A549 (cell line): ENCODE measurements at regions not wholly inside any gene's neighbourhood (a gene's known extent, or its start where the extent isn't known, plus 50 kb on each side); places are given as distances from the start of the nearest gene placed in this dataset.

ENCODE experiments used
- ATAC-seq, 2 experiments: fragments of 200-7000 bp in 1 of 2; fragments of >200 bp in 1 of 2; cut with Nextera tagmentation in 1 of 2; cut with Tn5 transposase in 1 of 2; 3 replicates each; pipeline versions ENCODE4 v1.8.0 to v1.9.1; 2018 to 2020; ENCODE audit warnings: mild to moderate bottlenecking in 1 of 2, moderate library complexity in 1 of 2
- CTCF ChIA-PET: fragments of 300-600 bp; sonication (Branson Sonifier 250); formaldehyde crosslinking; extraction: SDS; loops from one replicate; lab custom pipeline; 2021; ENCODE audit warnings: antibody characterized with exemption, inconsistent platforms; lab: Yijun Ruan, JAX
- POLR2A ChIA-PET: fragments of 350-600 bp; formaldehyde crosslinking; extraction: SDS; loops from one replicate; lab custom pipeline; 2021; ENCODE audit warnings: antibody characterized with exemption, inconsistent platforms; lab: Yijun Ruan, JAX
- DNase-seq, 2 experiments: peaks; one replicate each; pipeline versions ENCODE4 v3.0.0 to v3.0.0-alpha.2; 2011 to 2016; ENCODE audit warnings: low read depth in 1 of 2, low spot score in 1 of 2
- FAIRE-seq: peaks from 2 replicates; lab custom pipeline; 2011; peaks lifted over from hg19 to GRCh38; lab: Jason Lieb, UNC
- H3K27ac ChIP-seq, 2 experiments: fragments of >200 bp; sonication (Bioruptor Twin); formaldehyde crosslinking; 3 replicates each; pipeline ENCODE4 v1.5.1; 2016 to 2017
- H3K4me1 ChIP-seq: fragments of >200 bp; sonication (Bioruptor Twin); formaldehyde crosslinking; 3 replicates; pipeline ENCODE4 v1.6.1; 2016
- H3K4me2 ChIP-seq: fragments of >200 bp; sonication (Bioruptor Twin); formaldehyde crosslinking; 3 replicates; pipeline ENCODE4 v1.6.1; 2016
- H3K4me3 ChIP-seq: fragments of >200 bp; sonication (Bioruptor Twin); formaldehyde crosslinking; 3 replicates; pipeline ENCODE4 v1.5.1; 2016
- H3K9me3 ChIP-seq: fragments of >200 bp; sonication (Bioruptor Twin); formaldehyde crosslinking; 3 replicates; pipeline ENCODE4 v1.6.1; 2016
- CEBPB ChIP-seq, 2 experiments: fragments of >200 bp in 1 of 2; sonication (Bioruptor Twin) in 1 of 2; formaldehyde crosslinking in 1 of 2; IDR thresholded peaks; 2 replicates each; pipeline ENCODE4 v1.6.1; 2012 to 2016
- CTCF ChIP-seq: fragments of >200 bp; sonication (Bioruptor Twin); formaldehyde crosslinking; IDR thresholded peaks from 3 replicates; pipeline ENCODE4 v1.5.1; 2016
- EHF ChIP-seq: fragments of 250-450 bp; sonication (Bioruptor Pico); IDR thresholded peaks from 2 replicates; pipeline ENCODE4 v1.5.0; 2020; ENCODE audit warnings: mild to moderate bottlenecking
- EHMT2 ChIP-seq: fragments of 200-600 bp; sonication (generic); IDR thresholded peaks from 2 replicates; pipeline ENCODE4 v1.6.1; 2016; ENCODE audit warnings: antibody characterized with exemption, low read depth, mild to moderate bottlenecking, moderate library complexity
- ESRRA ChIP-seq: fragments of 150-350 bp; IDR thresholded peaks from 2 replicates; pipeline ENCODE4 v1.6.1; 2014; ENCODE audit warnings: mild to moderate bottlenecking, low read length, borderline replicate concordance
- HES2 ChIP-seq: fragments of >200 bp; sonication (Bioruptor Twin); formaldehyde crosslinking; IDR thresholded peaks from 2 replicates; pipeline ENCODE4 v1.6.1; 2016
- HEYL ChIP-seq: fragments of 250-450 bp; sonication (Bioruptor Pico); IDR thresholded peaks from 2 replicates; pipeline ENCODE4 v1.8.0; 2021; ENCODE audit warnings: mild to moderate bottlenecking, moderate library complexity
- HOXB13 ChIP-seq: fragments of 250-450 bp; sonication (Bioruptor Pico); IDR thresholded peaks from 2 replicates; pipeline ENCODE4 v1.5.0; 2020; ENCODE audit warnings: low read depth, mild to moderate bottlenecking, moderate library complexity
- JUN ChIP-seq, 2 experiments: fragments of >200 bp; sonication (Bioruptor Twin); formaldehyde crosslinking; IDR thresholded peaks; 2 replicates in 1 of 2; 3 replicates in 1 of 2; pipeline ENCODE4 v1.6.1; 2016 to 2017
- KDM1A ChIP-seq: fragments of 200-600 bp; sonication (generic); IDR thresholded peaks from 2 replicates; pipeline ENCODE4 v1.6.1; 2016; ENCODE audit warnings: low read depth, mild to moderate bottlenecking
- KDM5A ChIP-seq: fragments of 200-600 bp; sonication (generic); IDR thresholded peaks from 2 replicates; pipeline ENCODE4 v1.6.1; 2016; ENCODE audit warnings: antibody characterized with exemption, mild to moderate bottlenecking
- NPAS2 ChIP-seq: fragments of 250-450 bp; sonication (Bioruptor Pico); IDR thresholded peaks from 2 replicates; pipeline ENCODE4 v1.8.0; 2022; ENCODE audit warnings: mild to moderate bottlenecking, moderate library complexity, borderline replicate concordance
- PBX3 ChIP-seq: IDR thresholded peaks from 2 replicates; pipeline ENCODE4 v1.6.1; 2012
- POLR2A ChIP-seq: IDR thresholded peaks from 2 replicates; pipeline ENCODE4 v1.6.1; 2012; ENCODE audit warnings: mild to moderate bottlenecking, low read length
- REST ChIP-seq: fragments of 200-600 bp; sonication (generic); IDR thresholded peaks from 2 replicates; pipeline ENCODE4 v1.6.1; 2016; ENCODE audit warnings: antibody characterized with exemption, mild to moderate bottlenecking, moderate library complexity
- SMC3 ChIP-seq: fragments of >200 bp; sonication (Bioruptor Twin); formaldehyde crosslinking; IDR thresholded peaks from 3 replicates; pipeline ENCODE4 v1.6.1; 2018; ENCODE audit warnings: inconsistent platforms
- SREBF2 ChIP-seq: fragments of 450-650 bp; IDR thresholded peaks from 2 replicates; pipeline ENCODE4 v1.6.1; 2014; ENCODE audit warnings: mild to moderate bottlenecking, moderate library complexity
- TFCP2L1 ChIP-seq: fragments of 250-450 bp; sonication (Bioruptor Pico); IDR thresholded peaks from 2 replicates; pipeline ENCODE4 v1.5.0; 2021; ENCODE audit warnings: mild to moderate bottlenecking
- TP53 ChIP-seq: fragments of 250-450 bp; sonication (Bioruptor Pico); IDR thresholded peaks from 2 replicates; pipeline ENCODE4 v1.5.0; 2021; ENCODE audit warnings: mild to moderate bottlenecking, moderate library complexity
- ZC3H11A ChIP-seq: fragments of 450-650 bp; IDR thresholded peaks from 2 replicates; pipeline ENCODE4 v1.6.1; 2014; ENCODE audit warnings: antibody characterized with exemption, mild to moderate bottlenecking
- ZFP36 ChIP-seq: fragments of 450-650 bp; IDR thresholded peaks from 2 replicates; pipeline ENCODE4 v1.6.1; 2014; ENCODE audit warnings: borderline replicate concordance; ENCODE audit not compliant: partially characterized antibody
- WGBS: methylation state at CpG from one replicate; pipeline ENCODE4 v1.1.6; 2017; ENCODE audit errors: missing lambda C conversion rate; 5-methylcytosine and 5-hydroxymethylcytosine counted together

- ATAC-seq (no peak), DNase-seq (no peak), FAIRE-seq (no peak)
- H3K27ac ChIP-seq: no peak overlapping the region
- POLR2A ChIA-PET: no interaction called here
- CTCF ChIA-PET: interaction anchor here (0.5 kb wide), 1 partner anchor 924 kb away, joined by 3 read pairs; no protein-coding TSS in a partner anchor
- TF ChIP-seq ZFP36 (no peak), POLR2A (no peak), TFCP2L1 (CRISPR knock-in tag) (no peak), NPAS2 (CRISPR knock-in tag) (no peak)
- H3K4me2 ChIP-seq: no peak overlapping the region
- no peaks in the 10 kb centered on the region for H3K4me1 ChIP-seq
- 51% methylated on average over 29 of the region's 36 CpGs for WGBS
- H3K4me3 ChIP-seq: no peak overlapping the region
- no peaks in the 10 kb centered on the region for H3K9me3 ChIP-seq
Observed at GRCh38 chr1:5713101-5714010, 278.9 kb downstream of the NPHP4 start.

- no peak overlapping the region for H3K4me3 ChIP-seq
- H3K4me2 ChIP-seq: no peak overlapping the region
- no peaks in the 10 kb centered on the region for H3K9me3 ChIP-seq
- H3K27ac ChIP-seq: no peak overlapping the region
- TF ChIP-seq EHF (no peak), REST (no peak), SREBF2 (no peak), HOXB13 (CRISPR knock-in tag) (no peak), PBX3 (no peak), CTCF (no peak), JUN (IDR thresholded peaks at IDR 0.05) (no peak), CEBPB (IDR thresholded peaks at IDR 0.05) (no peak), ESRRA (no peak), SMC3 (no peak), TP53 (no peak), ZC3H11A (no peak), EHMT2 (no peak), HEYL (no peak), KDM5A (no peak), KDM1A (no peak), HES2 (no peak)
- ATAC-seq: no peak
- no peak for FAIRE-seq
- POLR2A ChIA-PET: no interaction called here
- no peaks in the 10 kb centered on the region for H3K4me1 ChIP-seq
- DNase-seq: no peak
- 84% methylated on average over 16 of the region's 45 CpGs for WGBS
- CTCF ChIA-PET: no interaction called here
Observed at GRCh38 chr1:5711956-5712645, 280.1 kb downstream of the NPHP4 start.
